GM12891 (cell line): ENCODE measurements at regions not wholly inside any gene's neighbourhood (a gene's known extent, or its start where the extent isn't known, plus 50 kb on each side); places are given as distances from the start of the nearest gene placed in this dataset.

Experiments
- PAX5 ChIP-seq: IDR thresholded peaks from 2 replicates; pipeline ENCODE4 v1.6.1; 2011; ENCODE audit warnings: low read length, moderate library complexity, mild to moderate bottlenecking; ENCODE audit not compliant: insufficient read depth, severe bottlenecking
- POLR2A ChIP-seq: IDR thresholded peaks from 2 replicates; pipeline ENCODE4 v1.6.1; 2011; ENCODE audit warnings: low read depth, low read length, control low read depth
- POLR2AphosphoS5 ChIP-seq: IDR thresholded peaks from 2 replicates; pipeline ENCODE4 v1.6.1; 2011; ENCODE audit warnings: low read depth, low read length, control low read depth
- POU2F2 ChIP-seq: IDR thresholded peaks from 2 replicates; pipeline ENCODE4 v1.6.1; 2011; ENCODE audit warnings: low read depth, mild to moderate bottlenecking, control low read depth, low read length, moderate library complexity
- SPI1 ChIP-seq: IDR thresholded peaks from 2 replicates; pipeline ENCODE4 v1.6.1; 2011; ENCODE audit warnings: low read depth, low read length, control low read depth
- TAF1 ChIP-seq: IDR thresholded peaks from 2 replicates; pipeline ENCODE4 v1.6.1; 2011; ENCODE audit warnings: low read depth, low read length, control low read depth

GRCh38 chr1:8144323-8144722 lies 118.2 kb upstream of the ERRFI1 start:
- no peak for TF ChIP-seq POLR2AphosphoS5
- no peak for TF ChIP-seq POLR2A
- no peak for TF ChIP-seq TAF1
- TF ChIP-seq PAX5, result no peak
- TF ChIP-seq SPI1, result no peak
- TF ChIP-seq POU2F2, result no peak
